Mucosa of descending colon (tissue), 3 donors: ENCODE measurements at regions not wholly inside any gene's neighbourhood (a gene's known extent, or its start where the extent isn't known, plus 50 kb on each side); places are given as distances from the start of the nearest gene placed in this dataset.

Source experiments
- ATAC-seq: fragments of 200-7000 bp; cut with Tn5 transposase; one replicate; pipeline ENCODE4 v1.9.1; 2020; ENCODE audit warnings: mild to moderate bottlenecking, moderate library complexity
- DNase-seq, 3 donors: peaks; one replicate each; pipeline ENCODE4 v3.0.0-alpha.2; 2020
- H3K36me3 ChIP-seq: fragments of 200-600 bp; one replicate; pipeline ENCODE4 v1.8.0; 2021; ENCODE audit warnings: low read depth, mild to moderate bottlenecking
- H3K4me1 ChIP-seq: fragments of 200-600 bp; one replicate; pipeline ENCODE4 v1.8.0; 2021; ENCODE audit warnings: low read depth, mild to moderate bottlenecking
- H3K4me3 ChIP-seq: fragments of 200-600 bp; one replicate; pipeline ENCODE4 v1.8.0; 2021; ENCODE audit warnings: mild to moderate bottlenecking
- H3K9me3 ChIP-seq: fragments of 200-600 bp; one replicate; pipeline ENCODE4 v1.8.0; 2021; ENCODE audit warnings: mild to moderate bottlenecking
- intact Hi-C, 2 donors: fragments of 100-400 bp; cut with DNase I in 1 of 2; cut with micrococcal nuclease in 1 of 2; formaldehyde crosslinking; loops; one replicate each; pipeline versions ENCODE4 v1.11.0 to v1.11.1; 2022; cut with DNase I, micrococcal nuclease
- TF ChIP-seq, protein P1 (sequence below): fragments of 200-600 bp; IDR thresholded peaks from one replicate; pipeline ENCODE4 v1.8.0; 2022; ENCODE audit warnings: antibody characterized with exemption, mild to moderate bottlenecking
- donor health status: DM: no; HTN: no; CAD: no; lungs with moderate emphysema.
- donor health status: DM: no; HTN: no; CAD: no.
- donor health status: DM: no; HTN: yes; CAD: no.

DNA sequence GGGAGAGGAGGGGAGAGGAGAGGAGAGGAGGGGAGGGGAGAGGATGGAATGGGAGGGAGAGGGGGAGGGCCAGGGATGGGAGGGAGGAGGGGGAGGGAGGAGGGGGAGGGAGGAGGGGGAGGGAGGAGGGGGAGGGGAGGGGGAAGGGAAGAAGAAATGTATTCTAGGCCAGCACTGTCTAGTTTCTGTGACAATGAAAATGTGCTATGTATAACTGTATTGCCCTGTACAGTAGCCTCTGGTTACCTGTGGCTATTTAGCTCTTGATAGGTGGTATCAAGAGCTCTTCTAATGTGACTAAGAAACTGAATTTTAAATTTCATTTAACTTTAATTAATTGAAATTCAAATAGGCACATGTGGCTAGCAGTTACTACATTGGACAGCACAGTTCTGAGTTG, 143.1 kb downstream of the BTC start:
- TF ChIP-seq, protein P1, sequence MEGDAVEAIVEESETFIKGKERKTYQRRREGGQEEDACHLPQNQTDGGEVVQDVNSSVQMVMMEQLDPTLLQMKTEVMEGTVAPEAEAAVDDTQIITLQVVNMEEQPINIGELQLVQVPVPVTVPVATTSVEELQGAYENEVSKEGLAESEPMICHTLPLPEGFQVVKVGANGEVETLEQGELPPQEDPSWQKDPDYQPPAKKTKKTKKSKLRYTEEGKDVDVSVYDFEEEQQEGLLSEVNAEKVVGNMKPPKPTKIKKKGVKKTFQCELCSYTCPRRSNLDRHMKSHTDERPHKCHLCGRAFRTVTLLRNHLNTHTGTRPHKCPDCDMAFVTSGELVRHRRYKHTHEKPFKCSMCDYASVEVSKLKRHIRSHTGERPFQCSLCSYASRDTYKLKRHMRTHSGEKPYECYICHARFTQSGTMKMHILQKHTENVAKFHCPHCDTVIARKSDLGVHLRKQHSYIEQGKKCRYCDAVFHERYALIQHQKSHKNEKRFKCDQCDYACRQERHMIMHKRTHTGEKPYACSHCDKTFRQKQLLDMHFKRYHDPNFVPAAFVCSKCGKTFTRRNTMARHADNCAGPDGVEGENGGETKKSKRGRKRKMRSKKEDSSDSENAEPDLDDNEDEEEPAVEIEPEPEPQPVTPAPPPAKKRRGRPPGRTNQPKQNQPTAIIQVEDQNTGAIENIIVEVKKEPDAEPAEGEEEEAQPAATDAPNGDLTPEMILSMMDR, result no peak
- intact Hi-C loops, result no loop called here
- ATAC-seq (no peak), DNase-seq (no peak)
- Histone ChIP-seq H3K4me1 (no peaks in the 10 kb centered on the region), H3K9me3 (no peaks in the 10 kb centered on the region), H3K4me3 (no peak overlapping the region), H3K36me3 (no peaks in the 10 kb centered on the region)

DNA sequence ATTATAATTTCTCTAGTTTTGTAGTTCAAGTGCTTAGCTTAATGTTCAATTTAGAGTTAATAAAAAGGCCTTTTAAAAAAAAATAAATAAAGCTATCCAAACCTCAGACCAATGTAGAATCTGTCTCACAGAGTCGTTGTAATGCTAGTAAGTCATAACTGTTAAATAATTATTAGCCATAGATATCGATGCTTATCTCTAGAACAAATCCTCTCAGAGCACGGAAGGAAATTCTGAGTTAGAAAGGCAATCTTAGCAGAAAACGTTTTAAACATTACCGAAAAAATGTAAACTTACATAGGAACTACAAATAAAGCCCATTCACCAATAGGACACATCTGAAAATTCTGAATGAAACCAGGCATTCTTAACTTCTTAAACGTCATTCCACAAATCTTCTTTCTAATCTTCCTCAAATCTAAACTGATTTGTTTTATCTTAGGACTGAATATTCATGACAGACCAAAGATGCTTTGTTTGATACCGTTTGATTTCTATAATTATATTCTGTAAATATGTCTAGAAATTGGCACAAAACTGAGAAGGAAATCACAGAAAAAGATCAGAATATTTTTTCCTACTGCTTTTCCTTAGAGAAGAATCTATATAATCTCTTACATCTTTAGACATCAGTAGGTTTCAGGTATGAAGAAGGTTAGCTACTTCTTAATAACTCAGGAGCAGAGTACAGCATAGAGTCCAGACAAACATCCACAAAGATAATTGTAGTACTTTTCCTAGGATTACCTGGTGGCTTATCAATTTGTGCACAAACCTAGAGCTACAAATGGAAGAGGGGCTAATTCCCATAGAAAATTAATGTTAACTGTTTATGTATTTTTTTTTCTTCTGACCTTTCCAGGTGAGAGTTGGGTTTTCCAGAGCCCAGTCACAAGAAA, 140.7 kb downstream of the BTC start:
- ATAC-seq, result peak; percentile 43
- TF ChIP-seq, protein P1, result no peak
- Histone ChIP-seq H3K9me3 (no peaks in the 10 kb centered on the region), H3K4me3 (no peak overlapping the region), H3K36me3 (no peaks in the 10 kb centered on the region), H3K4me1 (no peaks in the 10 kb centered on the region)
- intact Hi-C loops, result no loop called here
- no peak for DNase-seq

DNA sequence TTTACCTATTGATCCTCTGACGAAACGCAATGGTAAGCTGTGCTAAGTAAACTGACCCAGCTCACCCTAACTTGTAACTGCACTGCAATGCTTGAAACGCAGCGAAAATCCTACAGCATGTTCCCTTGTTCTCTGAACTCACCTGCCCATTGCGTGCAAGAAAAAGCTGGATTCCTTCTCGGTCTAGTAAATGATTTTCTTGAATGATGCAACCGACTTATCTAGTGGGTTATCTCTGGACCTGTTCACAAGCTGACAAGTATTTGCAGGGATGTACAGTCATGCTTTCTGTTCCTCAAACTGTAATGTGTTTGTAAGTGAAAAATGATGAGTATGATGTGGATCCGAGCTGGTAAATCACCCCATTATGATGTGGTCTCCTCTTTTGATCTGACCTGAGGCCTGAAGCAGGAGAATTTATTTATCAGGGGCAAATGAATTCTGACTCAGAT, 140.1 kb downstream of the BTC start:
- no peak for DNase-seq
- intact Hi-C loops, result no loop called here
- H3K4me1 ChIP-seq, result no peaks in the 10 kb centered on the region
- ATAC-seq, result peak; percentile 96
- no peak overlapping the region for H3K4me3 ChIP-seq
- TF ChIP-seq, protein P1, result no peak
- H3K36me3 ChIP-seq, result no peaks in the 10 kb centered on the region
- no peaks in the 10 kb centered on the region for H3K9me3 ChIP-seq

DNA sequence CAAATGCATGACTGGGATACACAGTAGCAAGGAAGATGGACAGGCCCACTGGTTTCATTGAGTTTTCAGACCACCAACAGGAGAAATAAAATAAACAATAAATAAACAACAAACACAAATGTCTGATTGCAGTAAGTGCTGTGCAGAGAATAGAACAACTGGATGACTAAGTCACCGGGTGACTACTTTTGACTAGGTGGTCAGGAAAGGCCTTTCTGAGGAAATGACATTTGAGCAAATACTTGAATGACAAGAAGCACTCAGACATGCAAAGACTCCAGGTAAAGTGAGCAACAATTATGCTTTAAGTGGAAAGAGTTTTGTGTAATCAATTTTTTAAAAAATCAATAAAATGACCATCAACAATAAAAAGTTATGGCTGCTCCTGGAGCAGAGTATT, 137.7 kb downstream of the BTC start:
- Histone ChIP-seq H3K4me3 (no peak overlapping the region), H3K4me1 (no peaks in the 10 kb centered on the region), H3K9me3 (no peaks in the 10 kb centered on the region), H3K36me3 (no peaks in the 10 kb centered on the region)
- TF ChIP-seq, protein P1, result no peak
- intact Hi-C loops, result no loop called here
- no peak for ATAC-seq
- no peak for DNase-seq

DNA sequence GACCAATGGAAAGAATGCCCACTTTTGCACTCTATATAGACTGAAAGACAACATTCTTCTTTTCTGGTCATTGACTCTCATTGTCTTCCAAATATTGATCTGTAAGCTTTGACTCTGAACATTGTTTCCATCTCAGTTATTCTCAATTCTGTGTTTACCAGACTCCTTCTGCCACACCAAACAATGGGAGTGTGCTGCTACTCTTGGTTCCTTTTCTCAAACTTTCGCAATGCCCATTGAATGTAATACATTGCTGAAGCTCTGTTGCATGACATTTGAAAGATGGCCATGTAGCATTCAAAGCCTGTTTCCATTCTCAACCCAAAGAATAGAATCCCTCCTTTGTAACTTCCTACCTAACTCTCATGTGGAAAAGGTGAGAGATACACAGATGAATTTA, 136.2 kb downstream of the BTC start:
- DNase-seq (no peak), ATAC-seq (no peak)
- TF ChIP-seq, protein P1, result no peak
- intact Hi-C loops, result no loop called here
- Histone ChIP-seq H3K9me3 (no peaks in the 10 kb centered on the region), H3K4me1 (no peaks in the 10 kb centered on the region), H3K36me3 (no peaks in the 10 kb centered on the region), H3K4me3 (no peak overlapping the region)
